IMR-90 (cell line): ENCODE measurements at regions not wholly inside any gene's neighbourhood (a gene's known extent, or its start where the extent isn't known, plus 50 kb on each side); places are given as distances from the start of the nearest gene placed in this dataset.

Experiments
- ATAC-seq: fragments of 200-7000 bp; cut with Tn5 transposase; 2 replicates; pipeline ENCODE4 v1.9.1; 2020; ENCODE audit warnings: low read depth, mild to moderate bottlenecking, moderate library complexity
- BruUV-seq: library from RNA; stranded (reverse); fragments of 400-500 nt; replicated peaks from 2 replicates; lab custom pipeline; 2021; lab: Mats Ljungman, UMichigan
- CTCF ChIA-PET: fragments of 300-600 bp; formaldehyde crosslinking; extraction: SDS; loops from one replicate; lab custom pipeline; 2021; ENCODE audit warnings: antibody characterized with exemption; lab: Yijun Ruan, JAX
- POLR2A ChIA-PET: fragments of 300-600 bp; sonication (Branson Sonifier 250); formaldehyde crosslinking; loops from one replicate; lab custom pipeline; 2022; ENCODE audit warnings: antibody characterized with exemption; ENCODE audit not compliant: unreplicated experiment; lab: Charles Lee
- DNase-seq: peaks from one replicate; pipeline ENCODE4 v3.0.0; 2013
- H2AFZ ChIP-seq: replicated peaks from 2 replicates; pipeline ENCODE3; 2013; ENCODE audit warnings: low read length, mild to moderate bottlenecking; ENCODE audit not compliant: poor library complexity
- H2AK5ac ChIP-seq: 2 replicates; pipeline ENCODE4 v1.6.1; 2013; ENCODE audit warnings: low read depth, low read length, inconsistent platforms
- H2AK9ac ChIP-seq: replicated peaks from 2 replicates; pipeline ENCODE3; 2013; ENCODE audit warnings: mild to moderate bottlenecking, low read depth, low read length, moderate library complexity; ENCODE audit not compliant: poor library complexity
- H2BK120ac ChIP-seq: 2 replicates; pipeline ENCODE4 v1.6.1; 2013; ENCODE audit warnings: low read depth, low read length, inconsistent platforms
- H2BK15ac ChIP-seq: 3 replicates; pipeline ENCODE4 v1.6.1; 2013; ENCODE audit warnings: low read depth, low read length, inconsistent platforms
- H2BK20ac ChIP-seq: 2 replicates; pipeline ENCODE4 v1.6.1; 2013; ENCODE audit warnings: low read depth, mild to moderate bottlenecking, inconsistent platforms, low read length, moderate library complexity
- H2BK5ac ChIP-seq: 2 replicates; pipeline ENCODE4 v1.6.1; 2013; ENCODE audit warnings: mild to moderate bottlenecking, low read depth, low read length, inconsistent platforms; ENCODE audit not compliant: poor library complexity, severe bottlenecking
- H3K14ac ChIP-seq: replicated peaks from 2 replicates; pipeline ENCODE4 v1.6.1; 2013; ENCODE audit warnings: low read depth, low read length, inconsistent platforms
- H3K18ac ChIP-seq: 2 replicates; pipeline ENCODE4 v1.6.1; 2013; ENCODE audit warnings: low read depth, low read length, control low read depth
- H3K23ac ChIP-seq: 2 replicates; pipeline ENCODE4 v1.6.1; 2013; ENCODE audit warnings: low read depth, low read length, inconsistent platforms
- H3K27ac ChIP-seq: 2 replicates; pipeline ENCODE4 v1.5.1; 2013; ENCODE audit warnings: mild to moderate bottlenecking, control low read depth, low read length; ENCODE audit not compliant: insufficient read depth
- H3K27me3 ChIP-seq: 2 replicates; pipeline ENCODE4 v1.6.1; 2013; ENCODE audit warnings: low read length; ENCODE audit not compliant: control insufficient read depth, insufficient read depth
- H3K36me3 ChIP-seq: 2 replicates; pipeline ENCODE4 v1.6.1; 2013; ENCODE audit warnings: low read length, mixed read lengths; ENCODE audit not compliant: control insufficient read depth, insufficient read depth
- H3K4ac ChIP-seq: 2 replicates; pipeline ENCODE4 v1.6.1; 2013; ENCODE audit warnings: low read depth, low read length, inconsistent platforms
- H3K4me1 ChIP-seq: 2 replicates; pipeline ENCODE4 v1.6.1; 2013; ENCODE audit warnings: low read length, mixed read lengths; ENCODE audit not compliant: control insufficient read depth, insufficient read depth
- H3K4me2 ChIP-seq: 2 replicates; pipeline ENCODE4 v1.6.1; 2013; ENCODE audit warnings: low read depth, mild to moderate bottlenecking, control low read depth, low read length, moderate library complexity
- H3K4me3 ChIP-seq: 2 replicates; pipeline ENCODE4 v1.5.1; 2013; ENCODE audit warnings: low read depth, mild to moderate bottlenecking, control low read depth, low read length, moderate library complexity; ENCODE audit not compliant: insufficient read depth
- H3K56ac ChIP-seq: 2 replicates; pipeline ENCODE4 v1.6.1; 2013; ENCODE audit warnings: low read length, inconsistent platforms; ENCODE audit not compliant: insufficient read depth; ENCODE audit errors: extremely low read depth
- H3K79me1 ChIP-seq, 2 experiments: 2 replicates each; pipeline ENCODE4 v1.6.1; 2013; ENCODE audit warnings: low read length in 2 of 2, inconsistent platforms in 1 of 2, low read depth in 1 of 2
- H3K9ac ChIP-seq: 2 replicates; pipeline ENCODE4 v1.6.1; 2013; ENCODE audit warnings: low read depth, low read length, control low read depth
- H3K9me1 ChIP-seq: 2 replicates; pipeline ENCODE4 v1.6.1; 2013; ENCODE audit warnings: low read length, inconsistent platforms; ENCODE audit not compliant: insufficient read depth
- H3K9me3 ChIP-seq: 2 replicates; pipeline ENCODE4 v1.6.1; 2013; ENCODE audit warnings: low read length; ENCODE audit not compliant: control insufficient read depth, insufficient read depth
- H4K20me1 ChIP-seq: 2 replicates; pipeline ENCODE4 v1.6.1; 2013; ENCODE audit warnings: low read length, inconsistent platforms; ENCODE audit not compliant: insufficient read depth
- H4K5ac ChIP-seq: 2 replicates; pipeline ENCODE4 v1.6.1; 2013; ENCODE audit warnings: mild to moderate bottlenecking, low read depth, low read length, control low read depth
- H4K8ac ChIP-seq, 2 experiments: 2 replicates each; pipeline ENCODE4 v1.6.1; 2013; ENCODE audit warnings: low read depth in 2 of 2, low read length in 2 of 2, control low read depth in 1 of 2, inconsistent platforms in 1 of 2
- H4K91ac ChIP-seq: 2 replicates; pipeline ENCODE4 v1.6.1; 2013; ENCODE audit warnings: low read depth, low read length, inconsistent platforms; ENCODE audit not compliant: insufficient read depth
- CTCF ChIP-seq: conservative IDR thresholded peaks from 2 replicates; pipeline ENCODE4 v1.5.1; 2012; ENCODE audit warnings: mild to moderate bottlenecking, low read depth, low read length, improper control_type of control experiment
- FOS ChIP-seq: fragments of 150-350 bp; IDR thresholded peaks from 2 replicates; pipeline ENCODE4 v1.6.1; 2016; ENCODE audit warnings: low read depth, low read length
- MAFK ChIP-seq: IDR thresholded peaks from 2 replicates; pipeline ENCODE4 v1.6.1; 2012; ENCODE audit warnings: low read depth, low read length, improper control_type of control experiment
- NFE2L2 ChIP-seq: fragments of 150-350 bp; IDR thresholded peaks from 2 replicates; pipeline ENCODE4 v1.6.1; 2016; ENCODE audit warnings: low read depth, mild to moderate bottlenecking, low read length
- RAD21 ChIP-seq: IDR thresholded peaks from 2 replicates; pipeline ENCODE4 v1.6.1; 2012; ENCODE audit warnings: low read length, improper control_type of control experiment
- RFX5 ChIP-seq: IDR thresholded peaks from 2 replicates; pipeline ENCODE4 v1.8.0; 2012; ENCODE audit warnings: low read depth, mild to moderate bottlenecking, low read length, moderate library complexity
- SMC3 ChIP-seq: fragments of 150-350 bp; IDR thresholded peaks from 2 replicates; pipeline ENCODE4 v1.6.1; 2016; ENCODE audit warnings: low read depth, mild to moderate bottlenecking, antibody characterized with exemption, low read length, moderate library complexity
- USF2 ChIP-seq: fragments of 150-350 bp; IDR thresholded peaks from 2 replicates; pipeline ENCODE4 v1.6.1; 2017; ENCODE audit warnings: mild to moderate bottlenecking, antibody characterized with exemption, low read length, low read depth
- WGBS, 2 experiments: methylation state at CpG; one replicate each; pipeline versions ENCODE4 v1.1.5 to v1.1.7; 2013; ENCODE audit warnings: missing lambda C conversion rate in 2 of 2; ENCODE audit not compliant: insufficient read length in 1 of 2; ENCODE audit errors: extremely low coverage in 2 of 2; 5-methylcytosine and 5-hydroxymethylcytosine counted together
- dilution Hi-C: fragments of 300-500 bp; cut with HindIII; formaldehyde crosslinking; loops from one replicate; pipeline ENCODE4 v1.14.3; 2018; ENCODE audit warnings: low sequenced_read_pairs; ENCODE audit not compliant: unreplicated experiment
- in situ Hi-C: fragments of 300-500 bp; cut with MboI; formaldehyde crosslinking; loops from 3 replicates; pipeline ENCODE4 v1.14.3; 2019; ENCODE audit warnings: low sequenced_read_pairs, inconsistent platforms, mixed read lengths
- intact Hi-C: fragments of 100-400 bp; cut with micrococcal nuclease; formaldehyde crosslinking; loops from 2 replicates; pipeline ENCODE4 v1.10.0; 2022

DNA sequence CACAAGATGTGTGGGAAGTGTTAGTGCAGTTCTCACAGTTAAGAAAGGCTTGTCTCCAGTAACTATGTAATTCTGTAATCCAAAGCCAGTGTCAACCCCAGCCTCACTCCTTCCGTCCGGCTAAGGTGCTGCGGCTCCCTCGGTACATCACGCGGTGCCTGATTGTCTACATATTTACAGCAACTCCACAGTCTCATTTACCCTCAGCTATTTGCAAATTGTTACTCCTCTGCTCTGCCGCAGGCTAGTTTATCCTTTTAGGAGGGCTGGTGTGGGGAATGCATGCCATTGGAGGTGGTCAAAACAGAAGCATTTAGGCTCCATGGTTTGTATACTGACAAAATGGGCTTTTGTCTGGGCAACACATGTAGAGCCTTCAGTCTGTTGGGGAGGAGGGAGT lies 358.3 kb downstream of the METTL15 start:
- DNase-seq (no peak), ATAC-seq (no peak)
- H3K27me3 ChIP-seq, result no peaks in the 10 kb centered on the region
- BruUV-seq, result no TSS peak
- POLR2A ChIA-PET, result interaction anchor here (0.6 kb wide), 1 partner anchor 748 kb away, joined by 3 read pairs; no protein-coding TSS in a partner anchor
- peak overlapping the region; percentile 85 for H2BK20ac ChIP-seq
- no peaks in the 10 kb centered on the region for H3K36me3 ChIP-seq
- peak overlapping the region; percentile 81; the same call in 2 of the 3 replicates for H2BK15ac ChIP-seq
- H3K79me1 ChIP-seq, result peaks cover 5 to 11% of the 10 kb centered on the region in 2 experiments; a peak in 3 of 4 replicates
- 0 out of 2 replicates have a peak, but pooled peaks cover 3% of the 10 kb centered on the region for H3K9me1 ChIP-seq
- H2BK5ac ChIP-seq, result peak overlapping the region; percentile 25
- peak overlapping the region; percentile 100 for H3K18ac ChIP-seq
- H4K8ac ChIP-seq, result peak overlapping the region; percentile 72 to 90
- H3K56ac ChIP-seq, result no peak overlapping the region
- peak overlapping the region; percentile 17 for H2AFZ ChIP-seq
- peak overlapping the region; percentile 94 for H2BK120ac ChIP-seq
- no CpG with 5 or more reads among the region's 7 CpGs for WGBS, 2 experiments
- no peak overlapping the region for H3K9ac ChIP-seq
- H4K91ac ChIP-seq, result peak overlapping the region; percentile 96
- peak overlapping the region; percentile 54 for H4K5ac ChIP-seq
- in situ Hi-C loops, result no loop called here
- CTCF ChIA-PET, result interaction anchor here (1.4 kb wide), 1 partner anchor 16 kb away, joined by 4 read pairs; no protein-coding TSS in a partner anchor
- intact Hi-C loops, result loop anchor here (10.0 kb wide), 1 partner anchor 532 kb away; no protein-coding TSS in a partner anchor
- TF ChIP-seq NFE2L2 (no peak), SMC3 (no peak), CTCF (no peak), RAD21 (no peak), FOS (no peak), RFX5 (no peak), USF2 (no peak), MAFK (no peak)
- H3K4me1 ChIP-seq, result peaks cover 20% of the 10 kb centered on the region
- peak overlapping the region; percentile 38 for H3K27ac ChIP-seq
- no peak overlapping the region for H3K4me2 ChIP-seq
- peak overlapping the region; percentile 80 for H3K23ac ChIP-seq
- dilution Hi-C loops, result no loop called here
- H3K4me3 ChIP-seq, result no peak overlapping the region
- H2AK5ac ChIP-seq, result peak overlapping the region; percentile 94
- H3K14ac ChIP-seq, result peak overlapping the region; percentile 76
- H2AK9ac ChIP-seq, result no peak overlapping the region
- no peaks in the 10 kb centered on the region for H3K9me3 ChIP-seq
- H4K20me1 ChIP-seq, result no peaks in the 10 kb centered on the region
- H3K4ac ChIP-seq, result peak overlapping the region; percentile 96
